ENCODE measurements at regions not wholly inside any gene's neighbourhood (a gene's known extent, or its start where the extent isn't known, plus 50 kb on each side); places are given as distances from the start of the nearest gene placed in this dataset.

- no peak overlapping the region for H3K27ac ChIP-seq (replicated peaks)
- DNase-seq (ENCODE audit: low read depth in 1 of 2, low spot score in 1 of 2), result no peak
- H3K27me3 ChIP-seq (ENCODE audit: insufficient read depth, poor library complexity, severe bottlenecking), result no peaks in the 10 kb centered on the region
- H3K4me3 ChIP-seq (replicated peaks; ENCODE audit: insufficient read depth, low read length), result no peak overlapping the region
- no peak for TF ChIP-seq REST (IDR thresholded peaks at IDR 0.05; ENCODE audit: insufficient replicate concordance, low read depth)
- no peak for TF ChIP-seq POLR2AphosphoS5 (IDR thresholded peaks at IDR 0.05; ENCODE audit: low read depth)
- no peak for TF ChIP-seq CTCF (IDR thresholded peaks at IDR 0.05; ENCODE audit: insufficient read depth, low read length)
- TF ChIP-seq SPI1 (IDR thresholded peaks at IDR 0.05; ENCODE audit: borderline replicate concordance, low read depth), result no peak
Measured at GRCh38 chr2:235134420-235134819, 182.6 kb downstream of the SH3BP4 start.

- H3K27me3 ChIP-seq (ENCODE audit: insufficient read depth, poor library complexity, severe bottlenecking), result no peaks in the 10 kb centered on the region
- no peak overlapping the region for H3K4me3 ChIP-seq (replicated peaks; ENCODE audit: insufficient read depth, low read length)
- H3K27ac ChIP-seq (replicated peaks), result no peak overlapping the region
- no peak for DNase-seq (ENCODE audit: low read depth in 1 of 2, low spot score in 1 of 2)
- TF ChIP-seq REST (IDR thresholded peaks at IDR 0.05; ENCODE audit: insufficient replicate concordance, low read depth) (no peak), CTCF (IDR thresholded peaks at IDR 0.05; ENCODE audit: insufficient read depth, low read length) (no peak), SPI1 (IDR thresholded peaks at IDR 0.05; ENCODE audit: borderline replicate concordance, low read depth) (no peak), POLR2AphosphoS5 (IDR thresholded peaks at IDR 0.05; ENCODE audit: low read depth) (no peak), GABPA (IDR thresholded peaks at IDR 0.05; ENCODE audit: low read depth) (no peak)
Measured at GRCh38 chr2:235135195-235135965, 183.6 kb downstream of the SH3BP4 start.

- H3K27me3 ChIP-seq (ENCODE audit: insufficient read depth, poor library complexity, severe bottlenecking), result no peaks in the 10 kb centered on the region
- H3K4me3 ChIP-seq (replicated peaks; ENCODE audit: insufficient read depth, low read length), result no peak overlapping the region
- peak; percentile 22 to 40 for DNase-seq (ENCODE audit: low read depth in 1 of 2, low spot score in 1 of 2)
- TF ChIP-seq SPI1 (IDR thresholded peaks at IDR 0.05; ENCODE audit: borderline replicate concordance, low read depth) (no peak), REST (IDR thresholded peaks at IDR 0.05; ENCODE audit: insufficient replicate concordance, low read depth) (no peak), POLR2AphosphoS5 (IDR thresholded peaks at IDR 0.05; ENCODE audit: low read depth) (no peak), CTCF (IDR thresholded peaks at IDR 0.05; ENCODE audit: insufficient read depth, low read length) (peak; percentile 29)
- H3K27ac ChIP-seq (replicated peaks), result no peak overlapping the region
Measured at GRCh38 chr2:235135990-235136561, 184.3 kb downstream of the SH3BP4 start.
